ENCODE measurements at regions not wholly inside any gene's neighbourhood (a gene's known extent, or its start where the extent isn't known, plus 50 kb on each side); places are given as distances from the start of the nearest gene placed in this dataset.

DNA sequence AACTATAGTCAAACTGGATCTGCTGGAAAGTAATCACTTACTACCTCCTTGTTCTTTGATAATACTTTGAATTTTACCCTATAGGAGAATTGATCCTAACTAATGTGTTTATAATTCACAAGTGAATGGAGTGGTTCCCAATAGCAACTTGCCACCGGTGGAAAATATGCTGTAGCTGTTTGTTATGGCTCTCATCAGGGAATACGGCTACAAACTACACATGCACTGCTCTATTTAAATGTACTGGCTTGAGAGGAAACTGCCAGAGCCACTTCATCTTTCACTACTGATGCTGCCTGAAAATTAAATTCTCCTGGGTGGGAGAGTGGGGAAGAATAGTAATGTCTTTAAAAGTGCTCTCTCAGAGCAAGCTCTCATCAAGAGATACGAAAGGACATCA, 448.5 kb upstream of the GRAMD2B start:
- Mint-ChIP-seq H3K27me3 (ENCODE audit: unreplicated experiment) (no peaks in the 10 kb centered on the region), H3K9me3 (ENCODE audit: unreplicated experiment) (no peaks in the 10 kb centered on the region), H3K4me1 (ENCODE audit: low read depth, unreplicated experiment) (peaks cover 35% of the 10 kb centered on the region), H3K4me3 (ENCODE audit: unreplicated experiment) (no peak overlapping the region), H3K27ac (ENCODE audit: unreplicated experiment) (no peak overlapping the region), H3K36me3 (ENCODE audit: unreplicated experiment) (no peaks in the 10 kb centered on the region)
- TF ChIP-seq, protein P1, sequence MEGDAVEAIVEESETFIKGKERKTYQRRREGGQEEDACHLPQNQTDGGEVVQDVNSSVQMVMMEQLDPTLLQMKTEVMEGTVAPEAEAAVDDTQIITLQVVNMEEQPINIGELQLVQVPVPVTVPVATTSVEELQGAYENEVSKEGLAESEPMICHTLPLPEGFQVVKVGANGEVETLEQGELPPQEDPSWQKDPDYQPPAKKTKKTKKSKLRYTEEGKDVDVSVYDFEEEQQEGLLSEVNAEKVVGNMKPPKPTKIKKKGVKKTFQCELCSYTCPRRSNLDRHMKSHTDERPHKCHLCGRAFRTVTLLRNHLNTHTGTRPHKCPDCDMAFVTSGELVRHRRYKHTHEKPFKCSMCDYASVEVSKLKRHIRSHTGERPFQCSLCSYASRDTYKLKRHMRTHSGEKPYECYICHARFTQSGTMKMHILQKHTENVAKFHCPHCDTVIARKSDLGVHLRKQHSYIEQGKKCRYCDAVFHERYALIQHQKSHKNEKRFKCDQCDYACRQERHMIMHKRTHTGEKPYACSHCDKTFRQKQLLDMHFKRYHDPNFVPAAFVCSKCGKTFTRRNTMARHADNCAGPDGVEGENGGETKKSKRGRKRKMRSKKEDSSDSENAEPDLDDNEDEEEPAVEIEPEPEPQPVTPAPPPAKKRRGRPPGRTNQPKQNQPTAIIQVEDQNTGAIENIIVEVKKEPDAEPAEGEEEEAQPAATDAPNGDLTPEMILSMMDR (IDR thresholded peaks at IDR 0.05; ENCODE audit: partially characterized antibody, unreplicated experiment): no peak
- no peak for DNase-seq

GRCh38 chr5:125976421-125977000, 446.7 kb upstream of the GRAMD2B start:
- Mint-ChIP-seq H3K36me3 (ENCODE audit: unreplicated experiment) (no peaks in the 10 kb centered on the region), H3K27ac (ENCODE audit: unreplicated experiment) (no peak overlapping the region), H3K4me3 (ENCODE audit: unreplicated experiment) (no peak overlapping the region), H3K9me3 (ENCODE audit: unreplicated experiment) (no peaks in the 10 kb centered on the region), H3K4me1 (ENCODE audit: low read depth, unreplicated experiment) (peaks cover 18% of the 10 kb centered on the region), H3K27me3 (ENCODE audit: unreplicated experiment) (no peaks in the 10 kb centered on the region)
- DNase-seq: no peak
- TF ChIP-seq, protein P1 (IDR thresholded peaks at IDR 0.05; ENCODE audit: partially characterized antibody, unreplicated experiment): no peak

DNA sequence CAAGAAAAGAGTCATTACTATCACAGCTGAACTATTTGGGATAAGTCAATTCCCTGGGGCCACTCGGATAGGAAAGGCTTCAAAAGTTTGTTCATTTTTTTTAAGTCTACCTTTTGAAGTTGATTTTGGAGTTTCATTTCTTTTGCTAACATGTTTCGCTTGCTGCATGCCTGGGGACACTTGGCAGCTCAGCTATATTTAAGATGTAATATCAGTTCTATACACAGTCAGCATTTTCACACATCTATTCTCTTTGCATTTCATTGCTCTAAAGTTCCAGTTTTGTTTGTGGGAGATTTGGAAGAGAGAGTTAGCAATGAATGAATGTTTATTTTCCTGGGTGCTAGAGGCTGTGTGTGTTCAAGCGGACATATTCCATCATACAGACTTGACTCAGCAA, 445.2 kb upstream of the GRAMD2B start:
- no peaks in the 10 kb centered on the region for H3K9me3 Mint-ChIP-seq (ENCODE audit: unreplicated experiment)
- no peak for DNase-seq

DNA sequence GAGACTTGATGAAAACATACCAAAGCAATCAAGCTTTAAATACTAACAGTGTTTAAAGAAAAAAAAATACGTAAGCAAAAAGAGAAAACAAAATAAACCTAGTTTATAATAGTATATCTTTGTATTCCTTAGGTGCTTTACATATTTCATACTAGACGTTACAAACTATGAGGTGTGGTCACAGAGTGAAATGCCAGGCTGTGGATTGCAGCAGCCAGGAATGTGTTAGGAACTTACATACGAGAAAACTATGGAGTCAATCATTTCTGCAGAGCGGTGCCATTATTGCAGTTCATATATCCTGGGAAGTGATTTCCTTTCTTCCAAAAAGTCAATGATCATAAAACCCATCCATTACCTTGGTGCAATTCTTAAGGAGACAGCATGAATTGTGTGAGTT, 443.6 kb upstream of the GRAMD2B start:
- H3K27ac Mint-ChIP-seq (ENCODE audit: unreplicated experiment): no peak overlapping the region
- H3K4me1 Mint-ChIP-seq (ENCODE audit: low read depth, unreplicated experiment): peaks cover 14% of the 10 kb centered on the region
- TF ChIP-seq, protein P1 (IDR thresholded peaks at IDR 0.05; ENCODE audit: partially characterized antibody, unreplicated experiment): no peak
- H3K27me3 Mint-ChIP-seq (ENCODE audit: unreplicated experiment): no peaks in the 10 kb centered on the region
- no peak for DNase-seq
- H3K9me3 Mint-ChIP-seq (ENCODE audit: unreplicated experiment): no peaks in the 10 kb centered on the region
- H3K4me3 Mint-ChIP-seq (ENCODE audit: unreplicated experiment): no peak overlapping the region
- H3K36me3 Mint-ChIP-seq (ENCODE audit: unreplicated experiment): no peaks in the 10 kb centered on the region

More for the DNA sequence above, 445.2 kb upstream of the GRAMD2B start:
- no peaks in the 10 kb centered on the region for H3K27me3 Mint-ChIP-seq (ENCODE audit: unreplicated experiment)
- TF ChIP-seq, protein P1 (IDR thresholded peaks at IDR 0.05; ENCODE audit: partially characterized antibody, unreplicated experiment): no peak
- no peak overlapping the region for H3K4me3 Mint-ChIP-seq (ENCODE audit: unreplicated experiment)
- no peaks in the 10 kb centered on the region for H3K36me3 Mint-ChIP-seq (ENCODE audit: unreplicated experiment)
- H3K4me1 Mint-ChIP-seq (ENCODE audit: low read depth, unreplicated experiment): peaks cover 16% of the 10 kb centered on the region
- H3K27ac Mint-ChIP-seq (ENCODE audit: unreplicated experiment): no peak overlapping the region

- H3K27ac Mint-ChIP-seq (ENCODE audit: unreplicated experiment): no peak overlapping the region
- no peaks in the 10 kb centered on the region for H3K27me3 Mint-ChIP-seq (ENCODE audit: unreplicated experiment)
- no peak overlapping the region for H3K4me3 Mint-ChIP-seq (ENCODE audit: unreplicated experiment)
- DNase-seq: no peak
- no peaks in the 10 kb centered on the region for H3K9me3 Mint-ChIP-seq (ENCODE audit: unreplicated experiment)
- TF ChIP-seq, protein P1 (IDR thresholded peaks at IDR 0.05; ENCODE audit: partially characterized antibody, unreplicated experiment): no peak
- peaks cover 6% of the 10 kb centered on the region for H3K4me1 Mint-ChIP-seq (ENCODE audit: low read depth, unreplicated experiment)
- no peaks in the 10 kb centered on the region for H3K36me3 Mint-ChIP-seq (ENCODE audit: unreplicated experiment)
Measured at GRCh38 chr5:125981016-125981415, 442.2 kb upstream of the GRAMD2B start.

All from glutamatergic neuron (in vitro differentiated cells).